Umbilical cord (tissue), 1 donor: ENCODE measurements at regions not wholly inside any gene's neighbourhood (a gene's known extent, or its start where the extent isn't known, plus 50 kb on each side); places are given as distances from the start of the nearest gene placed in this dataset.

Experiments used
- DNase-seq: peaks from one replicate; pipeline ENCODE4 v3.0.0-alpha.2; 2015; ENCODE audit warnings: low spot score

- DNase-seq: no peak
These were observed 72.3 kb upstream of the RFC3 start for GRCh38 chr13:33745370-33746324.

- DNase-seq: no peak
These were observed 71.1 kb upstream of the RFC3 start for GRCh38 chr13:33746867-33747266.

- peak; percentile 20 for DNase-seq
These were observed 66.8 kb upstream of the RFC3 start for GRCh38 chr13:33751151-33751550.

GRCh38 chr13:33752094-33752493 lies 65.9 kb upstream of the RFC3 start:
- DNase-seq: no peak

DNA sequence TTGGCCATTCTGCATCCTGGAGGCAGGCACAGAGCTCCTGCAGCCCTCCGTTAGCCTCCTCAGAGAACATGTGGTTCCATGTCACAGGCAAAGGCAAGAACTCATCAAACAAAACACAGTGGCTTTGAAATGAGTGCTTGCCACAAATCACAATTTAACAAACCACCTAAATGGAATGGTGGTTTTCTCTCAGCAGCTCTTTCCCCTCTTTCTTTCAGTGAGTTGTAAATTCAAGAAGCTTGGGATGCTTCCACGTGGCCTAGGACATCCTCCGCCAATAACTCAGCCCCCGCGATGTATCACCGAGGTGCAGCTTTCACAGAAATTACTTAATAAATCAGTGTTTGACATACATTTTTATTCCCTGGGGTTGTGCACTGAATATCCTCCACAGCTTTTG lies 65.4 kb upstream of the RFC3 start:
- no peak for DNase-seq

GRCh38 chr13:33756929-33757328 lies 61.0 kb upstream of the RFC3 start:
- DNase-seq: no peak

- DNase-seq: no peak
These were observed 60.2 kb upstream of the RFC3 start for GRCh38 chr13:33757713-33758112.

- DNase-seq: no peak
These were observed 59.8 kb upstream of the RFC3 start for GRCh38 chr13:33758113-33758512.

- DNase-seq: no peak
These were observed 56.2 kb upstream of the RFC3 start for GRCh38 chr13:33761740-33762139.

DNA sequence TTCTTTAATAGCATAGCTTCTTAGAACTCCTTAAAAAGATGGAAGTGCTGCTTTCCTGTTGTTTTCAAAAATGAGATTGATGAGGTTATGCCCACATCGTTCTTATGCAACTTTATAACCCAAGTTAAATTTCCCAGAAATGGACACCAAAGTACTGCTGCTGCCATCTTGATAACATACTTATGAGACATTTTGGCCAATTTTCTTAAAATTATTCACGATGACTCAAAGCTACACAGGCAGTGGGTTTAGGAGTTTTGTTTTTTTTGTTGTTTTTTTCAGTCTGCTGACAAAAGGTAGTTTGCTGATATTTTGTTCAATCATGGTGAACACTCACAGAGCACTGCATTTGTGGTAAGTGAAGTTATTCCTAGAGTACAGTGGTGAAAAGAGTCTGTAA lies 54.9 kb upstream of the RFC3 start:
- no peak for DNase-seq

GRCh38 chr13:33764716-33765115 lies 53.2 kb upstream of the RFC3 start:
- DNase-seq: no peak

DNA sequence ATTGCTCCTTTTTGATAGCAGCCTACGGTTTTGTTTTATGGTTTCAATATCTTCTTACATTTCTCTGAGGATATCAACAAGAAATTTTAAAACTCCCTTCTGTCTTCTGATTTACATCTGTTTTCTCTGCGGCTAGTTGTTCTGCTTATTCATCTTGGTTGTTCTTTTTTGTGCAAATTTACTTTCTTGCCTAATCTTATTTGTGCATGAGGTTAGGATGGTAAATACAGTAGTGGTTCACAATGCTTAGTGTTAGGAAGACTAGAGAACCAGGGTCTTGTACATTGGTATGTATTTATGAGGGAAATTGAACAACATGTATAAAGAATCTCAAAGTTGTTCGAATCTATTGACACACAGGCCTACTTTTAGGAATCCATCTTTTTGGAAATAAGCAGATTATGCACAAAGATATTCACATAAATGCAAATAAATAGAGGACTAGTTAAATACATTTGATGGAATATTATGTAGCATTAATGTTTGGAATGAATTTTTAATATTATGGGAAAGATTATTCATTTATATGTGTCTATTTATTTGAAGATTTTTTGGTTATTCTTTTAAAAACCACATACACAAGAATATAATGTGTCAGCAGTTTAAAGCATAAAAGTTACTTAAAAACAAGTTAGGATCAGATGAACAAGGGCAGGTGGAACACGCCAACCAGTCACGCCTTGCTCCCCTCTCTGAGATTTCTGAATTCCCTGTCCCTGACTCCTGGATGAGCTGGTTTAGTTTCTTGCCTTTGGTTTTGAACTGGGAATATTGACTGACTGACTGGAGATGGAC lies 51.4 kb upstream of the RFC3 start:
- no peak for DNase-seq

DNA sequence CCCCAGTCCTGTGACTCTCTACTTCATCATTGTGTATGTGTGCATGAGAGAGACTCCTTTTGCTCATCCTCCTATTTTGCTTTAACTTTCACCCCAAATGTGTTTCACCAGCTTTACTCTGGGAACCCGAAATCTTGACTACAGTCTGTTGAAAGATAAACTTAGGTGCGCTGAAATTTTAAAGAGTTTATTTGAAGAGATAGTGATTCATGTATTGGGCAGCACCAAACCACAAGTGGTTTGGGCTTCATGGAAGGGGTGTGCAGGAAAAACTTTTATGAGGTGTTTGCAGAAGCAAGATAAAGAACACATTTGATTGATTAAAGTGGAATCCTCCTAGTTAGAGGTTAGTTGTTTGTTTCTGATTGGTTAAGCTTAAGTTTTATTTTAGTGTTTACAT lies 50.8 kb upstream of the RFC3 start:
- DNase-seq: no peak
